LHCN-M2 (cell line): ENCODE measurements at regions not wholly inside any gene's neighbourhood (a gene's known extent, or its start where the extent isn't known, plus 50 kb on each side); places are given as distances from the start of the nearest gene placed in this dataset.
"Not testable (repeated sequence)": the region's sequence is repeated elsewhere in the genome, so short reads cannot be mapped to it uniquely, and the experiment has no call there.

Experiments
- DNase-seq: peaks from one replicate; pipeline ENCODE4 v3.0.0-alpha.2; 2012; ENCODE audit warnings: low read depth

DNA sequence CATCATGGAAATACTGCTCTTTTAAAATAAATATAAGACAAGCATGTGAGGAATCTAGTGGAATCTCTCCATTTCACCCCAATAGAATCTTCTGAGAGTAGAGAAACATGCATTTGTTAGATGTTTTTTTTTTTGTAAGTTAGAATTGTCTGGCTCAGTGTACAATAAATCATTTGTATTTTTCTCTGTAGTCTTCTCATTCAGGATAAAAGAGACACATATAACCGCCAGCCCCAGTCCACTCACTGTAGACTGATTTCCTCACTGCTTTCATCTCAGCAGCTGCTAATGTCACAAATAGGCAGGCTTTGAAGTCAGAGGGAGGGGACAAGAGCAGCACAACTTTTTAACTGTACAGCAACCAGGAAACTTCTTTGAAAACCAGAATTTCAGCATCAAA is 140.2 kb upstream of the RBMS3 start:
- DNase-seq: peak; percentile 80

- DNase-seq: peak; percentile 5
These were observed 139.5 kb upstream of the RBMS3 start for GRCh38 chr3:29141197-29141917.

GRCh38 chr3:29141918-29142275 is 139.0 kb upstream of the RBMS3 start:
- DNase-seq: no peak

DNA sequence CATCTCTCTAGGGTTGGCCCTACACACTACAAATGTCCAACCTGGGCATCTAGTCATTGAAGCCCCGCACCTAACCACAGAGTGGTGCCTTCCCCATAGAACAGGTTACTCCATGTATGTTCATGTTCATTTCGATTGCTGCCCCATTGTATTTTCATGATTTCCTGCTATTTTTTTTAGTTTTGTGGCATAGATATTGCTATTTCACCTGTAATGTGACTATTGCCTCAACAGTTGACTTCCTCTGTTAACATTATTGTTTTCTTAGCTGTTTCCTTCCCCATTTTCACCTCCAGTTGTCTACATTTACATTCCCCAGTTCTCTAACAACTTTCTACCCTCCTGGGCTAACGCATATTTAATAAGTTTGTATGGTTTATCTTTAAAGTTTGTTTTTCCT is 137.7 kb upstream of the RBMS3 start:
- no peak for DNase-seq

- no peak for DNase-seq
These were observed 136.5 kb upstream of the RBMS3 start for GRCh38 chr3:29144361-29144760.

DNA sequence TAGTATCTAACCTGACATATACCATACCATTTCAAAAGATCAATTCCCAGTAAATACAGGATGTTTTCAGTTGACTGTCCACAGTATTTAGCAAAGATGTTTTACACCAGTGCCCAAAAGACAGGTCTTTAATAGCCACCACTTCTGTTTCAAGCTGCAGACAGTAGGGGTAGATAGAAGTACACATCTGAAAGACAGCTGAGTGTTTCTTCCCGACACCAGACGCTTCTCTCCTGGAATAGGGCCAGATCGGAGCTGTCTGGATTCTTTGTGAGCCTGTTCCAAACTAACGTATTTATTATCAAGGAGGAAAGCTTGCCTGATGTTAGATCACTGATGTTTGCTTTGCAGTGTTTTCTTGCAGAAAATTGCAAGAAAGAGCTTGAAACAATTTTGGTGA is 136.1 kb upstream of the RBMS3 start:
- DNase-seq: peak; percentile 69

- DNase-seq: no peak
These were observed 135.5 kb upstream of the RBMS3 start for GRCh38 chr3:29145360-29145759.

- peak; percentile 19 for DNase-seq
These were observed 128.5 kb upstream of the RBMS3 start for GRCh38 chr3:29152379-29152778.

DNA sequence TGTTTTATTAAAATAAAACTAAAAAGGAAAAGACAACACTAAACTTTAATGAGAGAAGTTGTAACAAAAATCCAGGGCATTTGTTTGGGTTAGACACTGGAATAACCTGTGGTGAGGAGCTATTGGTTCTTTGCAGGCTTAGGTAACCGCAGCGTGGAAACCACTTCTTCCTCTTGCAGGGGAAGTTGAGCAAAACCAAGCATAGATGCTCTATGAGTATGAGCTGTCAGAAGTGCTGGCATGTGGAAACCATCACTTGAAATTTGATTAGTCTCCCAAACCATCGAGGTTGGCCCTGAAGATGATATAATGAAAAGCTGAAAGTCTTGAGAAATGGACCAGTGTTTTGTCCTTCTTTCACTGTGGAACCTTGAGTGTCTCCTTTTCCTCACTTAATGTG is 127.1 kb upstream of the RBMS3 start:
- DNase-seq: no peak

DNA sequence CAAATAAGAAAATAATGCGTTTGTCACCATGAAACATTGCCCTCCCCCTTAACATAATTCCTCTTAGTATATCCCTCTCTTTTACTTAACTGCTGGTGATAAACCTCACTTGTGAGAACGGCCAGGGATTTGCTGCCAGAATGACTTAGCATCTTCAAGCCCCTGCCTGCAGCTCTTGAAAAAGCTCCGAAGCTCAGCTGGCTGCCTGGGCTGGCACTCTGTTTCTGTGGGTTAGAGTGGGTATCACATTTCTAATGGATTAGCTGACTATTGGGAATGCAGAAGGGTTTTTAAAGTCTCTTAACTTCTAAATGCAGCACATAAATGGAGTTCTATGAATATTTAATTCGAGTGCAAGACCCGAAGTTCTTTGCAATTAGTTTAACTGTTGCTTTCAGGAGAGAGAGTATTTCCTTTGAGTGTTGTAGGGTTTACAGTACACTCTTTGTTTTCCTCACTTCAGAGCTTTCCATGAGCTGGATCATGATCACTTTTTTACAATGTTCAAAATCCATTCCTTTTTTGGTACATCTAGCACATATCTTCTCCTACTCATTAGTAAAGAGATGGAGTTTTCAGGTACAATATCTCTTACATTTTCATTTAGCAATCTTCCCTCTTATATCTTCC is 124.7 kb upstream of the RBMS3 start:
- peak; percentile 54 for DNase-seq

- no peak for DNase-seq
These were observed 116.0 kb upstream of the RBMS3 start for GRCh38 chr3:29164825-29165224.

DNA sequence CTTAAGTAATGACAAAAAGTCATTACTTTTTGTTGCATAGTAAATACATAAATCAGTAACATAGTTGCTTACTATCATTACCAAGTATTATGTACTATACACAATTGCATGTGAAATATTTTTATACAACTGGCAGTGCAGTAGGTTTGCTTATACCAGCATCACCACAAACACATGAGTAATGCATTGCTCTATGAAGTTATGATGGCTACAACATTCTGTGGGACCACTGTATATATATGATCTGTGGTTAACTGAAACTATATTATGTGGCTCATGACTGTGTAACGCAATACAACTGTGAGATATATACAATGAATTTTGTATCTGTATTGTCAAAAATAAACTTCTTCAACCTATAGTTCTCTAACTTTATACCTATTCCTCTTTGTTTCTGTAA is 113.7 kb upstream of the RBMS3 start:
- DNase-seq: no peak

GRCh38 chr3:29168081-29168480 is 112.8 kb upstream of the RBMS3 start:
- DNase-seq: no peak

DNA sequence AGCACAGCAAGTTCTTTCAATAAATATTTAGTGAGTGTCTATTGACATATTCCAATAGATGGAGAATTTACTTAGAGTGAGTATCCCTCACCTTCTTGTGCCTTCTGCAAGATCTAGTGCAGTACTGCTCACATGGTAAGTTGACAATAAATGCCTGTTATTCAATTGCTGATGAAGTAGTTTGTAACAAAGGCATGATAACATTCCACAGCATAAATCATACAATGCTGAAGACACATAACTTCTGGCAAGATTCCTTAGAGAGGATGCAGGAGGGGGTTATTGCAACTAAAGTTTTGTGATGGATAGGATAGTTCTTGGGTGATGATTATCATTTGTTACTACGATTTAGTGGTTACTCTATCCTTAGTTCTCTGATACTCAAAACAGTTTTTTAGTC is 112.2 kb upstream of the RBMS3 start:
- DNase-seq: no peak

- no peak for DNase-seq
These were observed 111.4 kb upstream of the RBMS3 start for GRCh38 chr3:29169451-29169850.

DNA sequence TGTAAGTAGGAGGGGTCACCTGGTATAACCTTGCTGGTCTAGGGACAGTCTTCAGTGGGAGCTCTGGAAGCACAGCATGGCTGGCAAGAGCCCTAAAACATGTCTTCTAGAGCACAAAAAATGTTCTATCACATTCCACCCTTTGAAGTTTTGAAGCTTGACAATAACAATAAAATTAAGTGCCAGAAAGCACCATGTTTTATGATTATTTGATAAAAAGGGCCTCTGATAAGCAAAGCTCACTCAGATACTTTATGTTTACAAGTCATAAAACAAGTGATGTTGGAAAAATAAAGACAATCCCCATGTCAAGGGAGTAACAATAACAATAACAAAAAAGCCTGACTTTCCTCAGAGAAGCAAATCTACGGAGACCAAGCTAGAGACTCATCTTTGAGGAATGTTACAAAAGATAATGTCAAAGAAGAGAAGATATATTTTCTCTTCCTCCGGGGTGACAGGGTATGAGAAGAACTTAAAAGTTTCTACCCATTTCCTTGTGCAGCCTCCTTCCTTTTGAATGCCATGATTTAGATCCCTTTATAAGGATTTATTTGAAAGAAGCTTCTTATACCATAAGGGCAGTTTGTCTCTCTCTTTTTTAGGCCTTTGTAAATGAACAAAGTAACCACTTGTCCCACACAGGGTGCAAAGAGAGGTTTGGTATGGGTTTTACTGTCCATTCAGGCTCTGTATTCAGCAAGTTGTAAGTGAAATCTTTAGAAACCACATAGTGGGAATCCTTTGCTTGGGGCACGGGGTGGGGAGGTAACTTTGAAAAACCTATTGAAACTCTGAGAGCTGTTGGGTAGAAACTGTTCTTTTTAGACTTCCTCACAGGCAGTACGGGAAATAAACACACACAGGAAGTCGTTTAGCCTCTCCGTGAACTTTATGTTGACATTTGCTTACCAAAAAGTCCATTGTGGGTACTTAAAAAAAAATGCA is 109.6 kb upstream of the RBMS3 start:
- DNase-seq: no peak

DNA sequence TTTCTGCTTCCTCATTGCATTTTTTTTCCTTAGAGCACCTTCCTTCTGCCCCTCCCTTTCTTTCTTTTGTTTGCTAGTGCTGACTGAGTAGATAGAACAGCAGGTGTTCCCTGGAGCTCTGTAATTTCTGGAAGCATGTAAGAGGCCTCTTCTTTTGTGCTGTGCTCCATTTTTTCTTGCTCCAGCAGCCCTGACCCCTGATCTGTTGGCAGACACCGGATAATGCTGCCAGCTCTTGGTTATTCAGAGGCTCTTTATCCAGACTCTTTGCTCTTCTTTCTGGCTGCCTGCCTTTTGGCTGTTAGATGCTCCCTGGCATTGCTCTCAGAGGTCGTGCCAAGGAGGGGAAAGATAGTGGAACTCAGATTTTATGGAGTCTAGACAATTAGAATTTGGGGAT is 104.4 kb upstream of the RBMS3 start:
- peak; percentile 12 for DNase-seq

DNA sequence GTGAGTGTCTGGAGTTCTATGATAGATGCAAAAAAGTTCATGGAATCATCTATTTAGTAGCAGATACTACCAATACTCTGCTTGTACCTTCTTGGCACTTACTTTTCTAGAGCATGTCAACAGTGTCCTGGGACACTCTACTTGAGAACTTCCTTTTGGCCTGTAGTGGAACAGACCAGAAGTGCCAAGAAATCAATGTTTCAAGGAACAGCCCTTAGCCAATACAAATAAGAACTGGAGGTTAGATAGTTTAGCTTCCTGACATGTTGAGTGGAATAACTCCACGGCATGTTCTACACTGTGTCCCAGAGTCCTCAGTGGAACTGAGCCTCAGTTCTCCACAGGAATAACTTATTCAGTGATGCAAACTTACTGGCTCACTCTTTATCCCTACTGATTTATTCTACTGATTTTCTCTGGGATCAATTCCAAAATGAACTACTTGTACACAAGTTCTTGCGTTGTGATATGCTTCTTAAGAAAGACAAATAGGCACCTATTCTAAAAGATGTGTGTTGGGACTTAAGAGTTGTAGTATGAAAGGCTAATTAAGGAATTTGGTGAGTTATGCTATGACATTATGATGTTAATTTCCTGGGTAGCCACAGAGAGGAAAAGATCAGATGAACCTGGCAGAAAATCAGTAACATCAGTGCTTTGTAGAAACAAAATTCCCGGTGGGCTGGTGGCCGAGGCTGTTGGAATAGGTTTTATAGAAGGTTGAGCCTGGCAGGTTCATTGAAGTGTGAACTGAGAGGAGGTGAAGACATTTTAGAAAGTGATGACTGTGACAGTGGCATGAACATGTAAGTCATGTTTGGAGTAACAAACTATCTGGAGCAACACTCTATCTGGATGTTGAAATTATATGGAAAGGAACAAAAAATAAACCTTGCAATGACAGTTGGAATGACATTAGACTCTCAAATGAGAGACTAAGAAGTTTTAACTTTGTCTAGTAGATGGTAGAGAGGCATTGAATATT is 101.8 kb upstream of the RBMS3 start:
- no peak for DNase-seq

DNA sequence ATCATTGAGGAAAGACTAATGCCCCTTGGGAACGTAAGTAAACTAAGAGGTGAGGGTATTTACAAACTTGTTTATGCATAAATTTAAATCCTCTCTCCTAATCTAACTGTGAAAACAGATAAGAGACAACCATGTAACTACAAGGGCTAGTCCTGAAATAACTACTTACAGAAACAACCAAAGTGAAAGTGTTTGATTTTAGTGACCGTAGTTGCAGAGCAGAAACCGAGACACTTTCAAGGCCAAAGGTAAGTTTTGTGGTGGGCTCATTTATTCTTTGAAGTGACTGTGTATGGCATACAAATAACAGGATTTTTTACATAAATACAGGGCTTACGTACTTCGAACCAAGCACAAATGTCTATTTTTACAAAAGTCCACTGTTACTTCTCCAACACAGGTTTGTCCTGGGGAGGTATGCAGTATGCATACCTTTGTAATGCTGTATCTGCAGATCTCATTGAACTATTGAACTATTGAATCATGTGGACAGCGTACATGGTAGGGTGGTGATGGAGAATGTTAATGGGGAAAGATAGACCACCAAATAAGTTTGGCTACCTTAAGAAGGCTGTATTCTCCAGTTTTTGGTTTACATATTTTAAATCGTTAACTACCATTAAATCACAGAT is 99.6 kb upstream of the RBMS3 start:
- no peak for DNase-seq

DNA sequence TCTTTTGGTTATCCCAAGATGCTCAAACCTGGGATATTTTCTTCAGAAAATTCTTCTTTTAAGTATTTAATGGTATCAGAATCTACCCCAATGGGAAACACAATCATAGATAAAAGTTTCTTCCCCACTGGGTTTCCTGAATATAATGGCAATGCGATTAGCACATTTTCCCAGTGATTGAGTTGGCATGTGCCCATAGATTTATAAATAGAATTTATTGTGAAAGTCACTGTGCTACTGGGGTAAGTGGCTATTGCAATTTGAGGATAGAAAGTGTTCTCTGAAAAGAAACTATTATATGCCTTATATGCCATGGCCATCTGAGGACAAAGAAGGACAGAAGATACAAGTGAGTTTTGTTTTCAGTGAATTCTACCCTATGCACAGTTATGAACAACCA is 99.0 kb upstream of the RBMS3 start:
- DNase-seq: no peak

- DNase-seq: not testable (repeated sequence)
These were observed 98.0 kb upstream of the RBMS3 start for GRCh38 chr3:29182828-29183227.
